ENCODE measurements at regions not wholly inside any gene's neighbourhood (a gene's known extent, or its start where the extent isn't known, plus 50 kb on each side); places are given as distances from the start of the nearest gene placed in this dataset.

DNA sequence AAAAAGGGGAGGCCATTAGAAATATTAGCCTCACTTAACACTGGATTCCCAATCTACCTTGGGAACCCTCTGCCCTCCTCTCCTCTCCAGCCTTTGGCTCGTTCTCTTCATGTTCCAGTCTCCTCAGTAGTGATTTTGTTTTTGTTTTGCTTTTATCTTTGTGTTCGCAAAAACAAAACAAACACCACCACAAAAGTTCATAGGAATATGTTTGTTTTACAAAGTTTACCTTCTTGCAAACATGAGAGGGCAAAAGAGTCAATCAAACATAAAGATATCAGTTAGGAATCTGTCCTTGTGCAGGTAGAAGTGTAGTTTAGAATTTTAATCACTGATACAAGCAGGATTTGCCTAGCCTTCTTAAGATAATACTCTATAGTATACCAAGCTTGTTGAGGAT, 179.7 kb upstream of the GUCY1A2 start:
- H3K4me3 ChIP-seq: no peak overlapping the region
- DNase-seq: no peak
- intact Hi-C loops (cut with DNase I): no loop called here
- WGBS, 2 donors: 32% methylated on average over 2 of the region's 2 CpGs
- H3K27ac ChIP-seq: no peak overlapping the region
- peaks cover 0 to 3% (median 0%) of the 10 kb centered on the region in 3 donors for H3K9me3 ChIP-seq
- TF ChIP-seq, protein P1, sequence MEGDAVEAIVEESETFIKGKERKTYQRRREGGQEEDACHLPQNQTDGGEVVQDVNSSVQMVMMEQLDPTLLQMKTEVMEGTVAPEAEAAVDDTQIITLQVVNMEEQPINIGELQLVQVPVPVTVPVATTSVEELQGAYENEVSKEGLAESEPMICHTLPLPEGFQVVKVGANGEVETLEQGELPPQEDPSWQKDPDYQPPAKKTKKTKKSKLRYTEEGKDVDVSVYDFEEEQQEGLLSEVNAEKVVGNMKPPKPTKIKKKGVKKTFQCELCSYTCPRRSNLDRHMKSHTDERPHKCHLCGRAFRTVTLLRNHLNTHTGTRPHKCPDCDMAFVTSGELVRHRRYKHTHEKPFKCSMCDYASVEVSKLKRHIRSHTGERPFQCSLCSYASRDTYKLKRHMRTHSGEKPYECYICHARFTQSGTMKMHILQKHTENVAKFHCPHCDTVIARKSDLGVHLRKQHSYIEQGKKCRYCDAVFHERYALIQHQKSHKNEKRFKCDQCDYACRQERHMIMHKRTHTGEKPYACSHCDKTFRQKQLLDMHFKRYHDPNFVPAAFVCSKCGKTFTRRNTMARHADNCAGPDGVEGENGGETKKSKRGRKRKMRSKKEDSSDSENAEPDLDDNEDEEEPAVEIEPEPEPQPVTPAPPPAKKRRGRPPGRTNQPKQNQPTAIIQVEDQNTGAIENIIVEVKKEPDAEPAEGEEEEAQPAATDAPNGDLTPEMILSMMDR (IDR thresholded peaks at IDR 0.05): no peak
- TF ChIP-seq POLR2A (IDR thresholded peaks at IDR 0.05): no peak
- H3K27me3 ChIP-seq: no peaks in the 10 kb centered on the region
- H3K4me1 ChIP-seq: no peaks in the 10 kb centered on the region
- H3K36me3 ChIP-seq (replicated peaks in 1 of 2; ENCODE audit: insufficient read depth in 1 of 2, low read depth in 2 of 2): no peaks in the 10 kb centered on the region
- no peak for ATAC-seq

DNA sequence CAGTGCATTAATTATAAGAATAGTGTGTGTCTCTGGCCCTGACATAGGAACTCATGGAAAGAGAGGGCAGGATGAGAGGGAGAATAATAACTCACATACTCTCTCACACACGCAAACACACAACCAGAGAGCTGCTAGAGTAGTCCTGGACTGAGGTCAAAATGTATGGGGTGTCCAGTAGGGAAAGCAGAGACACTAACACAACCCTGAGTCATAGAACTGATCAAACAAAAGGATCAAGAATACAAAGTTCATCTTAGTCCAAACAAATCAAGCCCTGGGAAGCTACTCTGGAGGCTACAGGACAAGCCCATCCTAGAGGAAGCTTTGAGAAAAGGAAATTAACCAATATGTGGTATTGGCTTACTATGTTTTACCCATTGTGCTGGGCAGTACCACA, 178.5 kb upstream of the GUCY1A2 start:
- no peaks in the 10 kb centered on the region for H3K27me3 ChIP-seq
- no peaks in the 10 kb centered on the region for H3K4me1 ChIP-seq
- WGBS, 2 donors: 65 to 83% methylated on average over 1 of the region's 1 CpG
- DNase-seq: no peak
- no peaks in the 10 kb centered on the region for H3K36me3 ChIP-seq (replicated peaks in 1 of 2; ENCODE audit: insufficient read depth in 1 of 2, low read depth in 2 of 2)
- intact Hi-C loops (cut with DNase I): no loop called here
- H3K9me3 ChIP-seq: peaks cover 0 to 6% (median 0%) of the 10 kb centered on the region in 3 donors
- H3K27ac ChIP-seq: no peak overlapping the region
- no peak overlapping the region for H3K4me3 ChIP-seq
- ATAC-seq: no peak
- no peak for TF ChIP-seq POLR2A (IDR thresholded peaks at IDR 0.05)
- TF ChIP-seq, protein P1 (IDR thresholded peaks at IDR 0.05): no peak

DNA sequence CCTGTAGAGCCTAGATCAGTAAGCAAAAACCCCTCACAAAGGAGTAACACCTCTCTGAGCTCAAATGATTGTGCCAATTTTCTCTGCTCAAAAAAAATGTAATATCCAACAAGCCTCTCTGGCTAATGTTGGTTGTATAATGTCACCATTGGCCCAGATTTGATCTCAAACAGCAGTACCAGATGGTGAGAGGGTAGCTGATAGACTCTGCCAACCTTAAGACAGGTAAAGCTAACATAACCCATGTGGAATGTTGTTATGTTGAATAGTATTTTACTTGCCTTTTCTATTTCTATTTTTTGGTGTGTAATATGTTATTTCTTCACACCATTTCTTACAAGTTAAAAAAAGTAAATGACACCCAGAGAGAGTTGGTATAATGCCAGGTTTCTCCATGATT, 166.7 kb upstream of the GUCY1A2 start:
- ATAC-seq (no peak), DNase-seq (no peak)
- H3K9me3 ChIP-seq: no peaks in the 10 kb centered on the region
- TF ChIP-seq, protein P1 (IDR thresholded peaks at IDR 0.05): no peak
- no peak for TF ChIP-seq POLR2A (IDR thresholded peaks at IDR 0.05)
- H3K36me3 ChIP-seq (replicated peaks in 1 of 2; ENCODE audit: insufficient read depth in 1 of 2, low read depth in 2 of 2): no peaks in the 10 kb centered on the region
- H3K4me3 ChIP-seq: no peak overlapping the region
- H3K27me3 ChIP-seq: no peaks in the 10 kb centered on the region
- H3K4me1 ChIP-seq: no peaks in the 10 kb centered on the region
- intact Hi-C loops (cut with DNase I): no loop called here
- H3K27ac ChIP-seq: no peak overlapping the region

DNA sequence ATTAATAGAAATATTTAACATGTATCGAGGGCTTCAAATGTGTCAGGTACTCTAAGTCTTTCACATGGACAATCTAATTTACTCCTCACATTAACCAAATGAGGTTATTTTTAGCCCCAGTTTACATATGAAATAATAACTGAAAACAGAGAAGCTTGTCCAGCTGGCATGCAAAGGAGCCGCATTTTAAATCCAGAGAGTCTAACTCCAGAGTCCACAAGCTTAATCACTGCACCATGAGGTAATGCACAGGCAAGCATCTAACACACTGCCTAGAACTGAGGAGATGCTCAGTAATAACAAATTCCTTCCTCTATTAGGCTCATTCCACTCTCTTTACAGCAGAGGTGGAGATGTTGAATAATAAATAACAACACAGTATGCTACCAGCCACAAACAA, 165.7 kb upstream of the GUCY1A2 start:
- WGBS, 2 donors: 67 to 71% methylated on average over 2 of the region's 2 CpGs
- H3K27me3 ChIP-seq: no peaks in the 10 kb centered on the region
- H3K36me3 ChIP-seq (replicated peaks in 1 of 2; ENCODE audit: insufficient read depth in 1 of 2, low read depth in 2 of 2): no peaks in the 10 kb centered on the region
- H3K9me3 ChIP-seq: no peaks in the 10 kb centered on the region
- no peak overlapping the region for H3K27ac ChIP-seq
- intact Hi-C loops (cut with DNase I): no loop called here
- H3K4me1 ChIP-seq: no peaks in the 10 kb centered on the region
- ATAC-seq: no peak
- no peak for TF ChIP-seq POLR2A (IDR thresholded peaks at IDR 0.05)
- TF ChIP-seq, protein P1 (IDR thresholded peaks at IDR 0.05): no peak
- no peak overlapping the region for H3K4me3 ChIP-seq
- DNase-seq: no peak

GRCh38 chr11:107182978-107183377, 164.7 kb upstream of the GUCY1A2 start:
- DNase-seq: no peak
- TF ChIP-seq POLR2A (IDR thresholded peaks at IDR 0.05): no peak
- TF ChIP-seq, protein P1 (IDR thresholded peaks at IDR 0.05): no peak
- H3K27ac ChIP-seq: no peak overlapping the region
- intact Hi-C loops (cut with DNase I): no loop called here
- H3K4me1 ChIP-seq: no peaks in the 10 kb centered on the region
- no peak overlapping the region for H3K4me3 ChIP-seq
- H3K36me3 ChIP-seq (replicated peaks in 1 of 2; ENCODE audit: insufficient read depth in 1 of 2, low read depth in 2 of 2): no peaks in the 10 kb centered on the region
- H3K9me3 ChIP-seq: no peaks in the 10 kb centered on the region
- H3K27me3 ChIP-seq: no peaks in the 10 kb centered on the region
- no peak for ATAC-seq
